ENCODE measurements at regions not wholly inside any gene's neighbourhood (a gene's known extent, or its start where the extent isn't known, plus 50 kb on each side); places are given as distances from the start of the nearest gene placed in this dataset.
"Not testable (repeated sequence)": the region's sequence is repeated elsewhere in the genome, so short reads cannot be mapped to it uniquely, and the experiment has no call there.

GRCh38 chr12:124131659-124132058, 158.6 kb downstream of the ZNF664 start:
- DNase-seq (no peak), ATAC-seq (no peak)
- no peaks in the 10 kb centered on the region for H3K27me3 ChIP-seq
- H3K4me1 ChIP-seq, result peaks cover 0 to 12% (median 0%) of the 10 kb centered on the region in 4 donors
- 89% methylated on average over 5 of the region's 5 CpGs for WGBS (ENCODE audit: insufficient coverage, low coverage, low lambda C conversion rate, missing lambda C conversion rate)
- TF ChIP-seq POLR2A (IDR thresholded peaks at IDR 0.05) (no peak), CTCF (IDR thresholded peaks at IDR 0.05) (no peak)
- H3K9me3 ChIP-seq, result no peaks in the 10 kb centered on the region
- H3K36me3 ChIP-seq, result no peaks in the 10 kb centered on the region
- intact Hi-C loops (cut with DNase I), result no loop called here
- H3K27ac ChIP-seq, result no peak overlapping the region
- no peak overlapping the region for H3K4me3 ChIP-seq

GRCh38 chr12:124132530-124132929, 159.5 kb downstream of the ZNF664 start:
- intact Hi-C loops (cut with DNase I), result no loop called here
- peaks cover 0 to 12% (median 0%) of the 10 kb centered on the region in 4 donors for H3K4me1 ChIP-seq
- H3K27me3 ChIP-seq, result no peaks in the 10 kb centered on the region
- TF ChIP-seq CTCF (IDR thresholded peaks at IDR 0.05) (no peak), POLR2A (IDR thresholded peaks at IDR 0.05) (no peak)
- WGBS (ENCODE audit: insufficient coverage, low coverage, low lambda C conversion rate, missing lambda C conversion rate), result 100% methylated on average over 2 of the region's 2 CpGs
- no peak for ATAC-seq
- DNase-seq, result no peak
- no peaks in the 10 kb centered on the region for H3K9me3 ChIP-seq
- H3K4me3 ChIP-seq, result no peak overlapping the region
- no peaks in the 10 kb centered on the region for H3K36me3 ChIP-seq
- H3K27ac ChIP-seq, result no peak overlapping the region

GRCh38 chr12:124136796-124137195, 158.1 kb upstream of the RFLNA start:
- Histone ChIP-seq H3K27me3 (no peaks in the 10 kb centered on the region), H3K36me3 (no peaks in the 10 kb centered on the region), H3K4me3 (no peak overlapping the region), H3K9me3 (no peaks in the 10 kb centered on the region), H3K27ac (no peak overlapping the region), H3K4me1 (no peaks in the 10 kb centered on the region)
- ATAC-seq, result no peak
- no peak for DNase-seq
- intact Hi-C loops (cut with DNase I), result no loop called here
- TF ChIP-seq CTCF (IDR thresholded peaks at IDR 0.05) (no peak), POLR2A (IDR thresholded peaks at IDR 0.05) (no peak)

GRCh38 chr12:124140944-124141486, 153.9 kb upstream of the RFLNA start:
- TF ChIP-seq POLR2A (IDR thresholded peaks at IDR 0.05) (no peak), CTCF (IDR thresholded peaks at IDR 0.05) (no peak)
- H3K27ac ChIP-seq, result no peak overlapping the region
- no peaks in the 10 kb centered on the region for H3K4me1 ChIP-seq
- ATAC-seq (no peak), DNase-seq (no peak)
- no peaks in the 10 kb centered on the region for H3K9me3 ChIP-seq
- 54% methylated on average over 7 of the region's 7 CpGs for WGBS (ENCODE audit: insufficient coverage, low coverage, low lambda C conversion rate, missing lambda C conversion rate)
- no peaks in the 10 kb centered on the region for H3K36me3 ChIP-seq
- H3K27me3 ChIP-seq, result no peaks in the 10 kb centered on the region
- intact Hi-C loops (cut with DNase I), result no loop called here
- no peak overlapping the region for H3K4me3 ChIP-seq

- H3K9me3 ChIP-seq; H3K36me3 ChIP-seq; H3K27ac ChIP-seq; intact Hi-C loops (cut with DNase I); H3K4me1 ChIP-seq; H3K4me3 ChIP-seq; ATAC-seq; H3K27me3 ChIP-seq; DNase-seq: not testable (repeated sequence)
- WGBS (ENCODE audit: insufficient coverage, low coverage, low lambda C conversion rate, missing lambda C conversion rate), result 41% methylated on average over 3 of the region's 3 CpGs
Measured at GRCh38 chr12:124141611-124142010, 153.3 kb upstream of the RFLNA start.
